ENCODE measurements at regions not wholly inside any gene's neighbourhood (a gene's known extent, or its start where the extent isn't known, plus 50 kb on each side); places are given as distances from the start of the nearest gene placed in this dataset.
"Not testable (repeated sequence)": the region's sequence is repeated elsewhere in the genome, so short reads cannot be mapped to it uniquely, and the experiment has no call there.

DNA sequence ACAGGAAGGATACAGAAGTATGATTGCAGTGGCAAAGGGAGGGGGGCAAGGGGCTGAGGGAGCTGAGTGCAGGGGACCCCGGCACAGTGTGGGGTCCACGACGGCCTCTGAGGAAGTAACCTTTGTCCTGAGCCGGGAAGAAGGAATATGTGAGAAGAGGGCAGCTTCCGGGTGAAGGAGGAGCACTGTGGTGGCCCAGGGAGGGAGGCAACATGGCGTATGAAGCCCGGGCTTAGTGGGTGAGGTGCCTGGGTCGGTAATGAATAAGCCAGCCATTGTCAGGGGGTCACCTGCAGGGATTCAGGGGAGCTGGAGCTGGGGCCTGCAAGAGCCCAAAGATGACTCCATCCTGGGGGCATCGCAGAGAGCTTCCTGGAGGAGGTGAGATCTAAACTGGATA is 200.4 kb downstream of the FOXD2 start:
- no peak for DNase-seq

DNA sequence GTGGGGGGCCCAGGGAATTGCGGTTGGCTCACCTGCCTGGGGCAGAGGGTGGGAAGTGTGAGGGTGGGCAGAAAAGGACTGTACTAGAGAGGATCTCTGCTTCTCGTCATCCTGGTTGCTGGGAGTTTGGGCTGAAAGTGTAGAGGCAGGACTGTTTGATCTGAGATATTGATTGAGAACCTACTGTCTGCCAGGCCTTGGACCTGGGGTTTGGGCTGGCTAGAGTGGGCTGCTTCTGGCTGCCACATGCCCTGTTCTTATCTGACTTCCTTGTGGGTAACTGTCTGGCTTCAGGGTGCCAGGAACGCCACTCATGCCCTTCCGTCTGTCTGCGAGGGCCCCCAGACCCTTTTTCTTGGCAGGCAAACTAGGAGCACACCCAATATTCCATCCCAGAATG is 200.9 kb downstream of the FOXD2 start:
- no peak for DNase-seq

DNA sequence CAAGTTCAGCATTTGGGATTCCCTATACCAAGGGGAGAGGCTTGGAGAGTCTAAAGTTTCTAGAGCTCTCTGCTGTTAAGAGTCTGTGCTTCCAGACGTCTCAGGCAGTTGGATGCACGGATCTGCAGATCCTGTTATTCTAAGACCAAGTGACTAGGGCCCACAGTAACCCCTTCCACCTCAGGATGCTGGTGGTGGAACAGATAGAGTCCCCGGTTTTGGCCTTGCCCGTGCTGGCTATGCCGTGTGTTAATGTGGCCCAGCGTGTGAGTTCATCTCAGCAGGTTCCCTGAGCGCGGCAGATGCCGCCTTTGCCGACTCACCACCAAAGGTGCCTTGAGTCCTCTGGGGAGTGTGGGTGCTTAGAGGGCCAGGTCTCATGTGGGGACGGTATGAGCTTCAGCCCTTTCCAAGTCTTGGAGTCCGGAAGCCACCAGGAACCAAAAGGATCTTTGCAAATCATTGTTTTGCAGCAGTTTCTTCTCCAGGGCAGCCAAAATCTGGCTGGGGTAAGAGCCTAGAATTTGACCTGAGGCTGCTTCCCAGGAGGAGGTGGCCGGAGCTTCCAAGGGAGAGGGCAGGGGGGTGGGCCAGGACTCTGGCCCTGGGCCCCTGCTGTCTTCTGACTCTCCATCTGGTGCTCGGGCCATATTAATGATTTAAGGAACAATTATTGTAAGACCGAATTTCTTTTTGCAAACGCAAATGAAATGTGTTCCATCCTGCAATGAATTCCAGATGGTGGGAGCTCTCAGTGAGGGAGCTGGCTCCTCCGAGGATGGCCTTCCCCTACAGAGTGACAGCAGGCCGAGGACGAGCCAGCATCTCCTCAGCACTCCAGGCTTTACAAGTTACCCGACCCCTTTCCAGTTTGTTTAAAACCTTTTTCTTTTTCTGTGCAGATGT is 205.7 kb downstream of the FOXD2 start:
- no peak for DNase-seq

DNA sequence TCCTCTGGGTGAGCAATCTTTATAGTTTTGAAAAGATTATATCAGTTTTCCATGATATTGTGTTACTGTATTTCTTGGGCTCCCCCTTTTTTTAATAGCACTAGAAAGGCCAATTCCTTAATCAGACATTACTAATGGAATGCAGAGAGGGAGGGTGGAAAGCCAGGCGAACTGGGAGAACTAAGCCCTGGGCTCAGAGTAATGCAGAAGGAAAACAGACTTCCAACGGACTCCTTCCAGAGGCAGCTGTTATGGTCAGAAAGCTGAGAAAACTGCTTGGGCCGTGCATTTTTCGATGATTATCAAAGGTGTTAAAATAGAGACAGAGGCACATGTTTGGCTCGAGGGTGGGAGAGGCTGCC is 206.3 kb downstream of the FOXD2 start:
- no peak for DNase-seq

DNA sequence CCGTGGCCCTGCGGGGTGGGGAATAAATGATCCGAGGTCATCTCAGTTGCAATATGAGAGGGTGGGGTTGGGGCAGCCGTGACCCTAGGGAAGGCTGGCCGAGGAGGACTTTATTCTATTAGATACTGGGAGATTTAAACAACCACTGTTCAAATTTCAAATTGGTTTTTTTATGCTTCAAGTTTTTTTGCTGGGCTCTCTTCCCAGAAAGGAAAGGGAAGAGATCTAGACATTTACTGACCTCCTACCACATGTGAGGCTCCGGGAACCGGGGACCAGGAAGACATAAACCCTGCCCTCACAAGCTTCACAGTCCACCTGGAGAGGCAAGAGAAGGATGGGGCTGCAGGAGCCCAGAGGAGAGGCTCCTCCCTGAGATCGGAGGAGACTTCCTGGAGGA is 207.3 kb downstream of the FOXD2 start:
- no peak for DNase-seq

DNA sequence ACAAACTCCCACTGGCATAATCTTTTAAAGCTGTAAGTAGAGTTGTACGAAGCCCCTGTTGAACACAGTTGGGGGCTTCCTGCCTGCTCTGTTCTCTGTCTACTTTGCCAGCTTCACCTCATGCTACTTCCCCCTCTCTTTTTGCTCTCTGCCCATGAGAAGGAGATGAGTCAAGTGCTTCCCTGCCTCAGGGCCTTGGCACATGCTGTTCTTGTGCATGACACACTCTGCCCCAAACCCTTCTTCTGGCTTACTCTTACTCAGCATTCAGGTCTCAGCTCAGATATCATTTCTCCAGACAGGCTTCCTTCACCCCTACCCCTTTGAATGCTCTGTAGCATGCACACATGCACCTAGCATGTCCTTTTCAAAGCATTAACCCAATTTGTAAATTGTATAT is 208.8 kb downstream of the FOXD2 start:
- DNase-seq = no peak

DNA sequence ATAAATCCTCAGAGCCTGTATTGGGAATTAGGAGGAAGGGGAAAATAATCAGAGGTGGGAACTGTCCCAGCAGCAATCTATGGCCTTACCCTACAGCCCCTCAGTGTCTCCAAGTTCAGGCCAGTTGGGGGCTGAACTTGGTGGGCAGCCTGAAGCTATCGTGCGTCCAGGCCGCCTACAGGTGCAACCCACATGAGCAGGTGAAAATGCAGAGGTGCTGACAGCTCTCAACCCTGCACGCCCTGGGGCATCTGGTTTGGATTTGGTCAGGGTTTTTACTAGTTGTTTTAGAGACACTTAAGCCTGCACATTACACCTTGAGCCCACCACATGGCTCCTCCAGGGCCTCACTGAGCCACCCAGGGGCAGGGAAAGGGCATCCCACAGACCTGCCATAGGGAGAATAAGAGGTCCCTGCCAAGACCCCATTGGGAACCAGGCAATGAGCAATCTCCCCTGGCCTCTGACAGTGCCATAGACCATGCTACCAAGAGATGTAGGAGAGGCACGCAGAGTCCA is 209.5 kb downstream of the FOXD2 start:
- no peak for DNase-seq

DNA sequence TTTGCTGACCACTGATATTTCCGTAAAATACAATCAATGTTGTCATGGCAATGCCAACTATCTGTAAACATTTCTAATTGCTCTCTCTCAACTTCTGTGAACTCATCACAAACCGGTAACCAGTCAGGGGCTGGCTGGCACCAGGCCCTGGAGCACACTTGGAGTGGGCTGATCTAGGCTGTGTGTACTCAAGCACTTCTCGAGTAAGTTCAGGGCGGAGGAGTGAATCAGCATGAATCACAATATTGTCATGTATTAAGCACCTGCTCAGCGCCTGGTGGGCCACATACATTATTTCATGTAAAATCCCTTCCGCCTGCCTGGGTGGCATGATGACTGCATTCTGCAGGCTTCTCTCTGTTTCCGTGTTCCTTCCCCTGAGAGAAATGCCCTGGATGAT is 212.4 kb downstream of the FOXD2 start:
- DNase-seq = no peak

DNA sequence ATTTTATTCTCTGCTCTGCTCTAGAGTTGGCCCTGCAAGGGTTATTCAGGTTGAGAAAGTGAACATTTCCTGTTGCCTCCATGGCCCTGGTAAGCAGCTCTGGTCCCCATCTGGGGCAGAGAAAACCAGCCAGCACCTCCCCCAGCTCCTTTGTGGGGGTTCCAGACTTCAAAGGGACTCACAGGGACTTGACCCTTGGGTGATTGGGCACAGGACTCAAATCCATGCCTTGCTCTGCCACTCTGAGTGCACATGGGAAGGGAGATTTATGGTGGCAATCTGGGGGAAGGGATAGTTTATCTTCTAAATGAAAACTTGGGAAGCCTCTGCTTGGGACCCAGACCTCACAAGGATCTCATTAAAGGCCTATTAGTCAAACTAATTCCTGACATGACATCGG is 212.8 kb downstream of the FOXD2 start:
- DNase-seq = no peak

DNA sequence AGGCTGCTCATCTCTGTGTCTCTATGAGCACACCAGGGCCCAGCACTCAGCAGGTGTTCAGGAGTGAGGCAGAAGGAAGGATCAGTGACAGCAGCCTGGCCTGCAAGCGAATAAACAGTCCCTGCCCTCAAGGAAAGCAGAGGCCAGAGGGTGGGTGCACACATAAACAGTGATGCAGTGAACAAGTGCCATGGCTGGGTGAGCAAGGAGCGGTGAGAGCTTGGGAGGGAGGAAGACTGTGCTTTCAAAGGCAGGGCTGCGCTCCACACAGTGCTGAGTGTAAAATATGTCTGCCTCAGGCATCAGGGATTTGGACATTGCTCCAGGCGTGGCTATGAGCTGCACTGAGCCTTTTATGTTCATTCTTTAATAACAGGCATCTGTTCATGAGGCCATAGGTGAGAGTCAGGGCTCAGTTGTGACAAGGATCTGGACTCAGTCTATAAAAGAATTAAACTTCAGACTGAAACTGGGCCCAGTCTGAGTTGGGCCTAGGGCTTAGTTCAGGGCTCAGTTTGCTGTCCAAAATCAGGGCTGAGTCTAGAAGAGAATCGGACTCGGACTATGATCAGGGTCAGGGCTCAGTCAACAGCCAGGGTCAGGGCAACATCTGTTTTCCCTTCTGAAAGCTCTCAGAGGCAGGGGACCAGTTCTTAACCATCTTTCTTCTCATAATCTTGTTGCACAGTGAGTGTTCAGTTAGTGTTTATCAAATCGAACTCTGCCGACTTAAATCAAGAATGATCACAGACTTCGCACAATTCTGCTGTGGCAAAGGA is 213.7 kb downstream of the FOXD2 start:
- DNase-seq = no peak

DNA sequence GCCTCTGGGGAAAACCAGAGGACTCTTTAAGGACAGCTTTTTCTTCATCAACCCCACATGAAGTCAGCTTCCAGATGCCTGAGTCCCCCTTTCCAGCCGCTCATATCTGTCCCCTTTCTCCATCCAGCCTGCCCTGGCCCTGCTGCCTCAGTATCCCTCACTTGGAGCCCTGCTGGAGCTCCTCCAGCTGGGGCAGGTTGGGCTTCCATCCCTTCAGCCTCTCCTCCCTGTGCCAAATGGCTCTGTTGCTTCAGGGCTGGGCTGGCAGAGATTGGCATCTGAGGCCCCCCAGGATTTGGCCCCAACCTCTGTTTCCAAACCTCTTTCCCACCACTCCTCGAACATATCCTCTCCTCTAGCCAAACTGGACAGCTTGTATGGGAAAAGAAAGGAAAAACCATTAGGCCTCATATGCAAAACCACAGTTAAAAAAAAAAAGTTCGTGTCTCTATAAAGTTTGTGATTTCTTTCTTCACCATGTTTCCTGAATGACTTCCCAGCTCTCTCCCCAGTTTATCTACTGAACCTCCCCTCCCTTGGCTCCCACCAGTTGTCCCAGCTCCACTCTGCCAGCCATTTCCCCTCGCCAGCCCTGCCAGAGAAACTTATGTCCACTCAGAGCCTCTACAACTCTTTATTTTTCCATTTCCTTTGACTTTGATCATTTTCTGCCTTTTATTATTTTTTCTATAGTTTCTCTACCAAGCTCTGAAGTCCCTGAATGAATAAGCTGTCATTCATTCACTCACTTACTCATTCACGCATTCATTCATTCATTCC is 217.9 kb downstream of the FOXD2 start:
- DNase-seq = no peak

DNA sequence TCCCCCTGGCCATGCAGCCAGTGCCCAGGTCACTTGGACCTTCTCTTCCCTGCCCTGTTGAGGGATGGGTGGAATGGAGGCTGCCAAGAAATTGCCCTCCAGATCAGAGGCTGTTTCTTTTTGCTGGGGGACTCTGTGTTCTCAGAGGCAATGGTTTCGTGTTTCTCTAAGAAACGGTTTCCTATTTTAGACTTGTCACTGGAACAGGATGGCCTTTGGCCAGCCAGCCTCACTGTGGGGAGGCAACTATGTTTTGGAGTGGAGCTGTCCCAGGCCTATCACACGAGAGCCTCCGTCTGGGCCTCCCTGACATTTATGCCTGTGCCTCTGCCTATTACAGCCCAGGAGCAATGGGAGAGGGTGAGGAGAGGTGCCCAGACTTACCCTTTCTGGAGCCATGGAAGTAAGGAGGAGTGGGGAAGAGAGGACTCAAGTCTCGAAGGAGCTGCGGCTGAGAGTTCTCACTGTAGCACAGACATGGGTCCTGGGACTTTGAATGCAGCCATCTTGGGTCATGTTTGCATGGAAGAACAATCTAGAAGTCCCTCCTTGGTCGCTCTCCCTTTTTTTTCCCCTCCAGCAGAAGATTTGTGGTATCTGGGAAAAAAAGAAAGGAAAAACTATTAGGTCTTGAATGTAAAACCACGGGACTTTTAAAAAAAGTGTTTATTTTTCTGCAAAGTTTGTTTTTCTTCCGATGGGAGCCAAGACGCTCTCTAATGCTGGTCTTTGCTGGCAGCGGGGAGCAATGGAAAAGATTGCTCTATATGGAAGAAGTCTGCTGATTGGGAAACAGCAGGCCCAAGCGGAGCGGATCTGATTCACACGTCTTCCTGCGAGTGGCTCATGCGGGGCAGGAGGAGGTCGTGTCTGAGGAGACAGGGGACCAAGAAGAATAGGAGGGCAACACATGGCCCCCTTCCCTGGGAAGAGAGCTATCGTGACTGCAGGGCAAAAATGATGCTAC is 219.2 kb downstream of the FOXD2 start:
- DNase-seq = no peak

DNA sequence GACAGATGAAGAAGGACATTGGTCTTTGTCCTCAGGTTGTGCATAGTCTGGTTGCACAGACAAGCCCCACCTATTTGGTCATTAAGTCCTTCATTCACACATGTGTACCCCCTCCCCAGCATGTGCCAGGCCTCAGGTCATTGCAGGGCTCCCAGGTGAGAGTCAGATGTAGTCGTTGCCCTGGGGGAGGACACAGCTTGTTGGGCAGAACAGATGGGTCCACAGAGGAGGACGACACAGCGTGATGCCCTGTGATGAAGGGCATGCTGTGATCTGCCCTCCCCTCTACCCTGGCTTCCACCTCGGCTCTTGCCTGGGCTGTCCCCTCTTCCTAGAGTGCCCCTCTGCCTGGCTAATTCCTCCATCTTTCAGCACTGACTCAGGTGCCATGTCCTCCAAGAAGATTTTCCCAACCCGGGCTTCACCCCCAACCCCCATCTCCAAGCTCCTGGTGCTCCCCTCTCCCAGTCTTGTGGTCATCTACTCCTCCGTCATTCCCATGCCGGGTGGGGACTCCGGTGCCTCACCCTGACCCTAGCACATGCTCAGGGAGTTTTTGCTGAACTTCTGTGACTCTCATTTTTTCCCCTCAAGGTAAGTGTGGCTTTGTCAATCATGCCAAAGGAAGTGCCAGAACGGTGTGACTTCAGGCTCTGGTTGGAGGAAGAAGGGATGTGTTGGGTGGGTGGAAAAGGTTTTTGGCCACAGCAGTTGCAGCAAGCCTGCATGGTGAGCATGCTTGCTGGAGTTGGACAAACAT is 220.5 kb downstream of the FOXD2 start:
- no peak for DNase-seq

DNA sequence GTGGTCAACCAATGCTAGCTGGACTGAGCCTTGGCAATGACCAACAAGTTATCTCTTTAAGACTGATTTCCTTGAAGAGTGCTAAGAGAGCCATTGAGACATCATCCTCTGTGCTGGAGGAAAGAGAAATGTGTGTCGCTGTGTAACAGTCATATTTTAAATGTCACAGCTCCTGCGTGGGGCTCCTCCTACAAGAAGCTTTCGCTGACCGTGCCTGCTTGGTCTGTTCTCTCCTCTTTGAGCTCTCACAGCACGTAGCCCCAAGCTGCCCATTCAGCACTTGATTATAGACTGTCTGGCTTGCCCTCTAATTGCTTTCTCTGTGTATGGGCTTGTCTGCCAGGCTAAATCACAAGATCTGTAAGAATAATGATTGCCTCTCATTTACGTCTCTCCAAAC is 221.3 kb downstream of the FOXD2 start:
- no peak for DNase-seq

DNA sequence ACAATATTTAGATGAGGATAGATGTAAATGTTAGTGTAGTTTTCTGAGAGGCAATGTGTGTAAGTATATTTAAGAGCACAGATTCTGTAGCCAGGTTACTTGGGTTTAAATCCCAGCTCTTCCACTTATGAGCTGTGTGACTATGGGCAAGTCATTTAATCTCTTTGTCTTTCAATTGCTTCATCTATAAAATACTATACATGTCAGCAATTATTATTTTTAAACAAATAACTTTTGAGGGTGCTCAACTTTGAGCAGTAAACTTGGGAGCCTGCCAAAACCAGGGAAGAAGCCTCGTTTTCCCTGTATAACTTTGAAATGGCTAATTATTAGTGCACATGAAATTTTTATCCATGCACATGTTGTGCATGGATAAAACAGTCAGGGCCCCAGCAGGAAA is 222.8 kb downstream of the FOXD2 start:
- DNase-seq = no peak

DNA sequence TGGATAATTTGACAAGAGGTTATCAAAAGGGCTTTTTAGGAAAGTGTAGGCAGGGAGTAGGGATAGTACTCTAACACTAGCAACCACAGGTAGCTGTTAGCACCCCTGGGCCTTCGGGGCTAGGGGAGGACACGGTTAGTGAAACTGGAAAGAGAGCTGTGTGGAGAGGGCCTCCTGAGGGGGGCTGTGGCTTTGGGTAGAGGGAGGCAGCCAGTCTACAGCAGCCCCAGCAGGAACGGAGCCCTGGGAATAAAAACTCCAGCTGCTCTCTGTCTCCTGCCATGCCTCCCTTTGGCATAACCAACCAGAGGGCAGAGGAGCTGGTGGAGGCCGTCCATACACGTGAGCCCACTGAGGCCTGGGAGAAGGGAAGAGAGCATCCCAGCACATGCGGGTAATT is 223.2 kb downstream of the FOXD2 start:
- DNase-seq = no peak

DNA sequence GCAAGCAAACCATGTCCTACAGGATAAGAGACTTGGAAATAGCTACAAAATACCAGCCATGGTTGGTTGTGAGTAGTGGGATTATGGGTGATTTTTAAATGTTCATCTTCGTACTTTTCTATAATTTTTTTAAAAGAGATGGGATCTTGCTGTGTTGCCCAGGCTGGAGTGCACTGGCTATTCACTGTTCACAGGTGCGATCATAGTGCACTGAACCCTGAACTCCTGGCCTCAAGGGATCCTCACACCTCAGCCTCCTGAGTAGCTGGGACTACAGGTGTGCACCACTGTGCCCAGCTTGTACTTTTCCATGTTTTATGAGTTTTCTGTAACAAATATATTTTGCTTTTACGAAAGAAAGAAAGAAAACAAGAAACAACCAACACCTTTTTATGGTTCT is 224.2 kb downstream of the FOXD2 start:
- no peak for DNase-seq

DNA sequence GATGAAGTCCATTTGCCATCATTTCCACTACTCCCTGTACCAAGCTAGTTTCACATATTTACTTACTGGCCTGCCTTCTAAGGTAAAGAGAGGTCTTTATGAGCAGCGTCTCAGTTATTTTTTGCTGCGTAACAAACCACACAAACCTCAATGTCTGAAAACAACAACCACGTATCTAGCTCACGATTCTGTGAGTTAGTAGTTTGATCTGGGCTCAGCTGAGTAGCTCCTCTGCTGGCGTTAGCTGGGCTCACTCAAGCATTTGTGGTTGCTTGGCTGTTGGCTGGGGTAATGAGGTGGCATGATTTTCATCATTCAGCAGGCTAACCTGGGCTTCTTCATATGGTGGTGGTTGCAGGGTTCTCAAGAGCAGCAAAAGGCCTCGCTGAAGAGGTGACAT is 225.4 kb downstream of the FOXD2 start:
- DNase-seq = no peak

DNA sequence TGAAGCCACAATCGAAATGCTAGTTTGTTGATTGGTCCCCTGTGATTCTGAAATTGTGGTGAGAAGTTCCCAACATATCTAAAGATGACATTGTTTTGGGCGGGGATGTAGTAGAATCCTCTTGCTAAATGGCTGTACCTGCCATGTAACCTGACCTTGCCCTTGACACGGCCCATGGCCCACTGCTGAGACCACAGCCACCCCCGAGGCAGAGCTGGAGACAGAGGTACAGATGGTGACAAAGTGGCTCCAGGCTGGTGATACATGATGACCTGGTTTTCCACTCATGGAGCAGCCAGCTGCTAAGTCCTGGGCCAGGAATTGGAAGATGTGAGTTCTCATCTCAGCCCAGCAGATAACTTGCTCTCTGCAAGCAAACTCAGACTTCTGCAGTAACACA is 226.5 kb downstream of the FOXD2 start:
- no peak for DNase-seq

DNA sequence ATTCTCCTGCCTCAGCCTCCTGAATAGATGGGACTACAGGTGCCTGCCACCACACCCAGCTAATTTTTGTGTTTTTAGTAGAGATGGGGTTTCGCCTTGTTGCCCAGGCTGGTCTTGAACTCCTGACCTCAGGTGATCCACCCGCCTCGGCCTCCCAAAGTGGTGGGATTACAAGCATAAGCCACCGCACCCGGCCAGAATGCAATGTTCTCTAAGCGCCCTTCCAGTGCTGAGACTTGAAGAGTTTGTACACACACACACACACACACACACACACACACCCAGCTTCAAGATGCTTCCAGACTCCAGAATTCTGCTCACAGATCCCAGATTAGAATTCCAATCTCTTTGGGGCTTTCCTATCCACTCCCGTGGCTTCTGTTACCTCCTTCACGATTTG is 227.1 kb downstream of the FOXD2 start:
- not testable (repeated sequence) for DNase-seq

DNA sequence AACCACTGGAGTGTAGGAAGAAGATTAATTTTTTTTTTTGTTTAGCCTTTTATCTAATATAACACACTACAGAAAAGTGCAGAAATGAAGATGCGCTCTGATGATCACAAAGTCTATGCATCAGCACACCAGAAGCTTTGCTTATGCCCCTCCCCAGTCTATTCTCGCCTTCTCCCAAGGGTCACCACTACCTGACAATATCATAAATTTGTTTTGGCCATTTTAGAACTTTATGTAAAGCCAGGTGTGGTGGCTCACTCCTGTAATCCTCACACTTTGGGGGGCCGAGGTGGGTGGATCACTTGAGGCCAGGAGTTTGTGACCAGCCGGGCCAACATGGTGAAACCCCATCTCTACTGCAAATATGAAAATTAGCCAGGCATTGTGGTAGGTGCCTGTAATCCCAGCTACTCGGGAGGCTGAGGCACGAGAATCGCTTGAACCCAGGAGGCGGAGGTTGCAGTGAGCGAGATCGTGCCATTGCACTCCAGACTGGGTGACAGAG is 231.3 kb downstream of the FOXD2 start:
- no peak for DNase-seq

Measured in CD4-positive, alpha-beta T cell treated with Interleukin-17A for 1 hour (primary cell).